ENCODE measurements at regions not wholly inside any gene's neighbourhood (a gene's known extent, or its start where the extent isn't known, plus 50 kb on each side); places are given as distances from the start of the nearest gene placed in this dataset.
"Not testable (repeated sequence)": the region's sequence is repeated elsewhere in the genome, so short reads cannot be mapped to it uniquely, and the experiment has no call there.

- TF ChIP-seq ZNF302 (CRISPR knock-in tag; IDR thresholded peaks at IDR 0.05) (no peak), HOXB5 (CRISPR knock-in tag; IDR thresholded peaks at IDR 0.05) (no peak), CEBPB (IDR thresholded peaks at IDR 0.05) (no peak)
Measured at GRCh38 chr2:82954868-82955267, 1504.2 kb downstream of the SUCLG1 start (continued).

DNA sequence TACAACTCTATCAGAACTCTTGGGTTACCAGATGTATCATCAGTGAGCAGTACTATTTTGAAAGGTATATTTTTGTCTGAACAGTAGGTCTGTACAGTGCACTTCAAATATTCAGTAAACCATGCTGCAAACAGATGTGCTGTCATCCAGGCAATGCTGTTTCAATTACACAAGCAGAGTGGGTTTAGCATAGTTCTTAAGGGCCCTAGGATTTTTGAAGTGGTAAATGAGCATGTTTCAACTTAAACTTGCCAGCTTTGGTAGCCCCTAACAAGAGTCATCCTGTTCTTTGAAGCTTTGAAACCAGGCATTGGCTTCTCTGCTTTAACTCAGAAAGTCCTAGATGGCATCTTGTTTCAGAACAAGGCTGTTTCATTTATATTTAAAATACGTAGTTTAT lies 1519.9 kb downstream of the SUCLG1 start:
- CTCF ChIA-PET, result interaction anchor here (1.5 kb wide), 1 partner anchor 13 kb away, joined by 3 read pairs; no protein-coding TSS in a partner anchor
- TF ChIP-seq HOXB13 (CRISPR knock-in tag; IDR thresholded peaks at IDR 0.05; ENCODE audit: low read depth) (no peak), JUNB (IDR thresholded peaks at IDR 0.05) (no peak), HDAC2 (IDR thresholded peaks at IDR 0.05) (no peak), EHF (CRISPR knock-in tag; IDR thresholded peaks at IDR 0.05) (no peak), PBX3 (IDR thresholded peaks at IDR 0.05) (no peak), MAX (IDR thresholded peaks at IDR 0.05) (no peak), HMGXB4 (CRISPR knock-in tag; IDR thresholded peaks at IDR 0.05; ENCODE audit: borderline replicate concordance) (no peak), KDM5A (IDR thresholded peaks at IDR 0.05) (no peak), CBX8 (IDR thresholded peaks at IDR 0.05) (no peak), HOXB5 (CRISPR knock-in tag; IDR thresholded peaks at IDR 0.05) (no peak), POLR2A (IDR thresholded peaks at IDR 0.05; ENCODE audit: low read length) (no peak), RAD21 (conservative IDR thresholded peaks at IDR 0.05 in 1 of 2, IDR thresholded peaks at IDR 0.05 in 1 of 2) (no peak), ZNF302 (CRISPR knock-in tag; IDR thresholded peaks at IDR 0.05) (no peak), HOXA7 (CRISPR knock-in tag; IDR thresholded peaks at IDR 0.05) (no peak), PHF8 (IDR thresholded peaks at IDR 0.05; ENCODE audit: borderline replicate concordance, low read depth) (no peak), RNF2 (IDR thresholded peaks at IDR 0.05; ENCODE audit: borderline replicate concordance, low read depth) (no peak), RCOR1 (IDR thresholded peaks at IDR 0.05; ENCODE audit: low read depth, low read length) (no peak)
- Histone ChIP-seq H3K4me3 (no peak overlapping the region), H3K4me1 (no peaks in the 10 kb centered on the region), H3K27ac (no peak overlapping the region), H3K9me3 (0 out of 3 replicates have a peak, but pooled peaks cover 3% of the 10 kb centered on the region), H3K4me2 (no peak overlapping the region)
- no peak for ATAC-seq
- WGBS (ENCODE audit: missing lambda C conversion rate), result 50% methylated on average over 1 of the region's 1 CpG
- POLR2A ChIA-PET, result no interaction called here
- no peak for DNase-seq (ENCODE audit: low read depth in 1 of 2, low spot score in 1 of 2)
- no peak for FAIRE-seq

DNA sequence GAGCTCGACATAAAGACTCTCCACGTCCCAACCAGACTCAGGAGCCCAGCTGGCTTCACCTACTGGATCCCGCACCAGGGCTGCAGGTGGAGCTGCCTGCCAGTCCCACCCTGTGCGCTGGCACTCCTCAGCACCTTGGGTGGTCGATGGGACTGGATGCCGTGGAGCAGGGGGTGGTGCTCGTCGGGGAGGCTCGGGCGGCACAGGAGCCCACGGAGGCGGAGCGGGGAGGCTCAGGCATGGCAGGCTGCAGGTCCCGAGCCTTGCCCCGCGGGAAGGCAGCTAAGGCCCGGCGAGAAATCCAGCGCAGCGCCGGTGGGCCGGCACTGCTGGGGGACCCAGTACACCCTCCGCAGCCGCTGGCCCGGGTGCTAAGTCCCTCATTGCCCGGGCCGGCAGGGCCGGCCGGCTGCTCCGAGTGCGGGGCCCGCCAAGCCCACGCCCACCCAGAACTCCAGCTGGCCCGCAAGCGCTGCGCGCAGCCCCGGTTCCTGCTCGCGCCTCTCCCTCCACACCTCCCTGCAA lies 1520.7 kb downstream of the SUCLG1 start:
- DNase-seq (ENCODE audit: low read depth in 1 of 2, low spot score in 1 of 2); ATAC-seq; H3K4me1 ChIP-seq; H3K27ac ChIP-seq; H3K9me3 ChIP-seq; POLR2A ChIA-PET; H3K4me3 ChIP-seq; FAIRE-seq; H3K4me2 ChIP-seq: not testable (repeated sequence)
- 73% methylated on average over 9 of the region's 40 CpGs for WGBS (ENCODE audit: missing lambda C conversion rate)
- CTCF ChIA-PET, result interaction anchor here (1.5 kb wide), 1 partner anchor 12 kb away, joined by 3 read pairs; no protein-coding TSS in a partner anchor

DNA sequence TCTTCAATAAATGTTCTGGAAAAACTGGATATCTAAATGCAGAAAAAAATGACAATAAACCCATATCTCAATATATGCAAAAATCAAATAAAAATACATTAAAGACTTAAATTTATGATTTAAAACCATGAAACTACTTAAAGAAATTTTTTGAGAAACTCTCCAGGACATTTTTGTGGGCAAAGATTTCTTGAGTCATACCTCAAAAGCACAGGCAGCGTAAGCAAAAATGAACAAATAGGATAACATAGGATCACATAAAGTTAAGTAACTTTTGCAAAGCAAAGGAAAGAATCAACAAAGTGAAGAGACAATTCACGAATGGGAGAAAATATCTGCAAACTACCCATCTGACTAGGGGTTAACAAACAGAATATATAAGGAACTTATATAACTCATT lies 1545.5 kb downstream of the SUCLG1 start:
- no peaks in the 10 kb centered on the region for H3K4me1 ChIP-seq
- ATAC-seq, result no peak
- CTCF ChIA-PET, result no interaction called here
- H3K27ac ChIP-seq, result no peak overlapping the region
- no peak overlapping the region for H3K4me3 ChIP-seq
- H3K9me3 ChIP-seq, result peaks cover 6% of the 10 kb centered on the region; the same call in 1 of the 3 replicates
- no peak for TF ChIP-seq JUN (IDR thresholded peaks at IDR 0.05)
- TF ChIP-seq NPAS2 (CRISPR knock-in tag; IDR thresholded peaks at IDR 0.05; ENCODE audit: borderline replicate concordance), result no peak
- no peak for TF ChIP-seq E2F6 (IDR thresholded peaks at IDR 0.05; ENCODE audit: borderline replicate concordance, low read depth)
- no peak for TF ChIP-seq ZSCAN20 (CRISPR knock-in tag; IDR thresholded peaks at IDR 0.05)
- no peak for TF ChIP-seq HOXB13 (CRISPR knock-in tag; IDR thresholded peaks at IDR 0.05; ENCODE audit: low read depth)
- TF ChIP-seq EP300 (IDR thresholded peaks at IDR 0.05), result no peak
- no peak for TF ChIP-seq PBX3 (IDR thresholded peaks at IDR 0.05)
- no peak for TF ChIP-seq KDM5A (IDR thresholded peaks at IDR 0.05)
- TF ChIP-seq JUNB (IDR thresholded peaks at IDR 0.05), result no peak
- no peak for TF ChIP-seq KDM1A (IDR thresholded peaks at IDR 0.05; ENCODE audit: low read depth)
- no peak for TF ChIP-seq FOSB (CRISPR knock-in tag; IDR thresholded peaks at IDR 0.05)
- TF ChIP-seq HOXB5 (CRISPR knock-in tag; IDR thresholded peaks at IDR 0.05), result no peak
- TF ChIP-seq RFX5 (IDR thresholded peaks at IDR 0.05), result no peak
- TF ChIP-seq RNF2 (IDR thresholded peaks at IDR 0.05; ENCODE audit: borderline replicate concordance, low read depth), result no peak
- no peak for TF ChIP-seq POLR2AphosphoS2 (conservative IDR thresholded peaks at IDR 0.05; ENCODE audit: low read length)
- no peak for TF ChIP-seq HOXA7 (CRISPR knock-in tag; IDR thresholded peaks at IDR 0.05)
- TF ChIP-seq RAD21 (conservative IDR thresholded peaks at IDR 0.05 in 1 of 2, IDR thresholded peaks at IDR 0.05 in 1 of 2), result no peak
- TF ChIP-seq POLR2A (IDR thresholded peaks at IDR 0.05; ENCODE audit: low read length), result no peak
- no peak for TF ChIP-seq MAZ (IDR thresholded peaks at IDR 0.05; ENCODE audit: borderline replicate concordance, low read depth, low read length)
- POLR2A ChIA-PET, result no interaction called here
- 41% methylated on average over 2 of the region's 2 CpGs for WGBS (ENCODE audit: missing lambda C conversion rate)
- no peak overlapping the region for H3K4me2 ChIP-seq
- DNase-seq (ENCODE audit: low read depth in 1 of 2, low spot score in 1 of 2), result no peak
- no peak for FAIRE-seq
